Retinal pigment epithelial cell (primary cell): ENCODE measurements at regions not wholly inside any gene's neighbourhood (a gene's known extent, or its start where the extent isn't known, plus 50 kb on each side); places are given as distances from the start of the nearest gene placed in this dataset.

Experiments
- DNase-seq: peaks from one replicate; pipeline ENCODE4 v3.0.0-alpha.2; 2010; ENCODE audit warnings: low read depth
- H3K4me3 ChIP-seq: 2 replicates; pipeline ENCODE4 v1.5.1; 2011; ENCODE audit warnings: mild to moderate bottlenecking, low read length, control low read depth, moderate library complexity
- CTCF ChIP-seq: conservative IDR thresholded peaks from 2 replicates; pipeline ENCODE4 v1.5.1; 2011; ENCODE audit warnings: low read depth, low read length, control low read depth, inconsistent platforms

DNA sequence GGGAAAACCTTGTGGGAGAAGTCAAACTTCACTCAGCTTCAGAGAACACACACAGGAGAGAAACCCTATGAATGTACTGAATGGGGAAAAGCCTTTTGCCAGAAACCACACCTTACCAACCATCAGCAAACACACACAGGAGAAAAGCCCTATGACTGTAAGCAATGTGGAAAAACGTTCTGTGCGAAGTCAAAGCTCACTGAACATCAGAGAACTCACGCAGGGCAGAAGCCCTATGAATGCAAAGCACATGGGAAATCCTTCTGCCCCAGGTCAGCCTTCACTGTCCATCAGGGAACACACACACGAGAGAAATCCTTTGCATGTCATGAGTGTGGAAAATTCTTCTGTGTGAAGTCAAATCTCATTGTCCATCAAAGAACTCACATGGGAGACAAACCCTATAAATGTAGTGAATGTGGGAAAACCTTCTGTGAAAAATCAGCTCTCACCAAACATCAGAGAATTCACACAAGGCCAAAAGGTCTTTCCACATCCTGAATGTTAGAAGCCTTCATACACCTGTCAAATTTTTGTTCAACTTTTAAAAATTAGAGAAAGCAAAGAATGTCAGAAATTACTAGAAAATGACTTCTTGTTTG is 199.4 kb downstream of the SMIM20 start:
- no peak for DNase-seq
- TF ChIP-seq CTCF: no peak
- H3K4me3 ChIP-seq: no peak overlapping the region

- no peak overlapping the region for H3K4me3 ChIP-seq
- TF ChIP-seq CTCF: no peak
- DNase-seq: no peak
Measured at GRCh38 chr4:26116057-26116456, 202.0 kb downstream of the SMIM20 start.

GRCh38 chr4:26120098-26120825 is 200.6 kb upstream of the RBPJ start:
- TF ChIP-seq CTCF: no peak
- H3K4me3 ChIP-seq: no peak overlapping the region
- DNase-seq: no peak

- H3K4me3 ChIP-seq: no peak overlapping the region
- no peak for TF ChIP-seq CTCF
- no peak for DNase-seq
Measured at GRCh38 chr4:26122690-26123089, 198.1 kb upstream of the RBPJ start.

GRCh38 chr4:26124753-26125321 is 196.0 kb upstream of the RBPJ start:
- no peak for DNase-seq
- TF ChIP-seq CTCF: no peak
- no peak overlapping the region for H3K4me3 ChIP-seq

- TF ChIP-seq CTCF: no peak
- DNase-seq: no peak
- H3K4me3 ChIP-seq: no peak overlapping the region
Measured at GRCh38 chr4:26126143-26126718, 194.6 kb upstream of the RBPJ start.

DNA sequence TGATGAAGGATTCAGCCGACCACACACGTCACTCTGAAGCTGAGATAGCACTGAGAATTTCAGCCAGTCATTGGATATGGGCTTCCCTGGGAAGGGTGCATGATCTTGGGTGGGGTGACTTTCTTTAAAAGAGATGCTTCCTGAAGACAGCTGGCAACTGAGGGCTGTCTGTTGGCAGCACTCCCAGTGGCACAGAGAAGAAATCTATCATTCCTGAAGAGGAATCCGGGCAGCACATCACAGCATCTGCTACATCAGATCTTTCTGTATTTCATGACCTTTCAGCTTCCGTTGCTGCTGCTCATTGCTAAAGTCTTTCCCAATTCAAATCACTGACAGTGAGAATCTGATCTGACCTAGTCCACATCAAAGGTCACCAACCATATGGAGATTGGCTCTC is 193.8 kb upstream of the RBPJ start:
- H3K4me3 ChIP-seq: no peak overlapping the region
- DNase-seq: no peak
- no peak for TF ChIP-seq CTCF
